HCT116 (cell line): ENCODE measurements at regions not wholly inside any gene's neighbourhood (a gene's known extent, or its start where the extent isn't known, plus 50 kb on each side); places are given as distances from the start of the nearest gene placed in this dataset.

Source experiments
- ATAC-seq: fragments of 200-7000 bp; cut with Tn5 transposase; 2 replicates; pipeline ENCODE4 v1.9.1; 2020; ENCODE audit warnings: mild to moderate bottlenecking, moderate library complexity
- BruUV-seq: library from RNA; stranded (reverse); fragments of 400-500 nt; replicated peaks from 2 replicates; lab custom pipeline; 2021; lab: Mats Ljungman, UMichigan
- CTCF ChIA-PET: fragments of 300-600 bp; sonication (Branson Sonifier 250); formaldehyde crosslinking; loops from one replicate; lab custom pipeline; 2021; ENCODE audit warnings: antibody characterized with exemption; lab: Charles Lee
- POLR2A ChIA-PET: fragments of 300-600, 350-600 bp; sonication (Branson Sonifier 250); formaldehyde crosslinking; loops from one replicate; lab custom pipeline; 2021; ENCODE audit warnings: antibody characterized with exemption; lab: Charles Lee
- RAD21 ChIA-PET, 2 experiments: fragments of 300-600 bp; sonication (Branson Sonifier 250); formaldehyde crosslinking; loops; one replicate each; lab custom pipeline; 2023; ENCODE audit warnings: low total read pairs in 2 of 2; ENCODE audit not compliant: uncharacterized antibody in 2 of 2, unreplicated experiment in 2 of 2, low non-redundant PET in 1 of 2; lab: Charles Lee
- DNase-seq: peaks from one replicate; pipeline ENCODE4 v3.0.0-alpha.2; 2010; ENCODE audit warnings: low read depth, low spot score
- H2AFZ ChIP-seq: fragments of 200-600 bp; shearing (Covaris generic), sonication (generic); 2 replicates; pipeline ENCODE4 v1.6.1; 2017; ENCODE audit warnings: low read depth, mixed run types, mixed read lengths, antibody characterized with exemption, low read length; ENCODE audit not compliant: poor library complexity, severe bottlenecking
- H3K27ac ChIP-seq: 2 replicates; pipeline ENCODE4 v1.5.1; 2012; ENCODE audit warnings: low read depth, low read length
- H3K27me3 ChIP-seq: fragments of 200-600 bp; sonication (generic); 2 replicates; pipeline ENCODE4 v1.6.1; 2016; ENCODE audit warnings: mixed run types, low read length, mixed read lengths; ENCODE audit not compliant: insufficient read depth
- H3K36me3 ChIP-seq, 2 experiments: fragments of 200-500 bp in 1 of 2; fragments of 200-600 bp in 1 of 2; sonication (Bioruptor generic) in 1 of 2; sonication (generic) in 1 of 2; 2 replicates each; pipeline versions ENCODE4 v1.5.1 to v1.6.1; 2014 to 2016; ENCODE audit warnings: low read length in 2 of 2, inconsistent platforms in 1 of 2, mixed read lengths in 1 of 2, mixed run types in 1 of 2; ENCODE audit not compliant: insufficient read depth in 2 of 2, control insufficient read depth in 1 of 2
- H3K4me1 ChIP-seq, 2 experiments: fragments of 200-600 bp in 1 of 2; sonication (generic) in 1 of 2; 2 replicates each; pipeline versions ENCODE4 v1.5.1 to v1.6.1; 2012 to 2017; ENCODE audit warnings: low read length in 2 of 2, inconsistent platforms in 1 of 2, mild to moderate bottlenecking in 1 of 2, mixed read lengths in 1 of 2, mixed run types in 1 of 2, moderate library complexity in 1 of 2; ENCODE audit not compliant: insufficient read depth in 2 of 2, control insufficient read depth in 1 of 2
- H3K4me2 ChIP-seq: fragments of 200-600 bp; sonication (generic); 2 replicates; pipeline ENCODE4 v1.6.1; 2017; ENCODE audit warnings: mixed run types, low read length, mixed read lengths
- H3K4me3 ChIP-seq, 2 experiments: fragments of 200-600 bp in 1 of 2; sonication (generic) in 1 of 2; replicated peaks in 1 of 2; 2 replicates each; pipeline ENCODE4 v1.5.1; 2011 to 2016; ENCODE audit warnings: low read length in 2 of 2, control low read depth in 1 of 2, low read depth in 1 of 2, mild to moderate bottlenecking in 1 of 2, mixed read lengths in 1 of 2, mixed run types in 1 of 2
- H3K79me2 ChIP-seq: fragments of 200-600 bp; sonication (generic); 2 replicates; pipeline ENCODE4 v1.6.1; 2017; ENCODE audit warnings: mild to moderate bottlenecking, mixed run types, low read length, moderate library complexity, mixed read lengths; ENCODE audit not compliant: insufficient read depth
- H3K9ac ChIP-seq: fragments of 200-600 bp; sonication (generic); 2 replicates; pipeline ENCODE4 v1.6.1; 2016; ENCODE audit warnings: low read length, mixed read lengths
- H3K9me2 ChIP-seq: fragments of 200-600 bp; sonication (generic), shearing (Covaris generic); 2 replicates; pipeline ENCODE4 v1.6.1; 2017; ENCODE audit warnings: mixed run types, mild to moderate bottlenecking, moderate library complexity; ENCODE audit not compliant: insufficient read depth
- H3K9me3 ChIP-seq, 2 experiments: fragments of 200-500 bp in 1 of 2; fragments of 200-600 bp in 1 of 2; sonication (Bioruptor generic) in 1 of 2; sonication (generic) in 1 of 2; 2 replicates each; pipeline ENCODE4 v1.6.1; 2014 to 2017; ENCODE audit warnings: low read length in 2 of 2, mixed read lengths in 2 of 2, inconsistent platforms in 1 of 2, low read depth in 1 of 2, mild to moderate bottlenecking in 1 of 2, mixed run types in 1 of 2, moderate library complexity in 1 of 2; ENCODE audit not compliant: control insufficient read depth in 1 of 2, insufficient read depth in 1 of 2
- H4K20me1 ChIP-seq: fragments of 200-600 bp; sonication (generic), shearing (Covaris generic); 2 replicates; pipeline ENCODE4 v1.6.1; 2017; ENCODE audit warnings: mixed run types, mild to moderate bottlenecking, moderate library complexity; ENCODE audit not compliant: insufficient read depth
- CBX3 ChIP-seq: IDR thresholded peaks from 2 replicates; pipeline ENCODE4 v1.6.1; 2012; ENCODE audit warnings: low read depth
- CEBPB ChIP-seq: IDR thresholded peaks from 2 replicates; pipeline ENCODE4 v1.6.1; 2012; ENCODE audit warnings: low read depth
- CTCF ChIP-seq, 3 experiments: fragments of 200-600 bp in 1 of 3; sonication (generic) in 1 of 3; IDR thresholded peaks in 2 of 3; conservative IDR thresholded peaks in 1 of 3; 2 replicates each; pipeline ENCODE4 v1.5.1; 2012 to 2017; ENCODE audit warnings: low read depth in 2 of 3, low read length in 2 of 3, antibody characterized with exemption in 1 of 3, borderline replicate concordance in 1 of 3, control low read depth in 1 of 3, mild to moderate bottlenecking in 1 of 3, mixed read lengths in 1 of 3, mixed run types in 1 of 3, moderate library complexity in 1 of 3; ENCODE audit not compliant: insufficient read depth in 1 of 3
- EZH2 ChIP-seq: fragments of 200-600 bp; sonication (generic); IDR thresholded peaks from 2 replicates; pipeline ENCODE4 v1.6.1; 2017; ENCODE audit warnings: antibody characterized with exemption, mixed run types
- JUND ChIP-seq: IDR thresholded peaks from 2 replicates; pipeline ENCODE4 v1.6.1; 2012
- POLR2A ChIP-seq: IDR thresholded peaks from 2 replicates; pipeline ENCODE4 v1.7.0; 2011; ENCODE audit warnings: borderline replicate concordance; ENCODE audit not compliant: insufficient read depth, insufficient read length; ENCODE audit errors: extremely low read depth
- POLR2AphosphoS5 ChIP-seq: IDR thresholded peaks from 2 replicates; pipeline ENCODE4 v1.6.1; 2011; ENCODE audit warnings: mild to moderate bottlenecking, low read depth, low read length, moderate library complexity
- SIN3A ChIP-seq: IDR thresholded peaks from 2 replicates; pipeline ENCODE4 v1.6.1; 2012; ENCODE audit warnings: low read depth
- SP1 ChIP-seq: IDR thresholded peaks from 2 replicates; pipeline ENCODE4 v1.6.1; 2012; ENCODE audit warnings: low read depth
- YY1 ChIP-seq: IDR thresholded peaks from 2 replicates; pipeline ENCODE4 v1.6.1; 2011; ENCODE audit warnings: low read length, low read depth, moderate library complexity, mild to moderate bottlenecking; ENCODE audit not compliant: insufficient replicate concordance; ENCODE audit errors: extremely low read depth
- ZBTB33 ChIP-seq: IDR thresholded peaks from 2 replicates; pipeline ENCODE4 v1.6.1; 2011; ENCODE audit warnings: mild to moderate bottlenecking, low read length, moderate library complexity; ENCODE audit not compliant: insufficient replicate concordance; ENCODE audit errors: extremely low read depth
- ZNF274 ChIP-seq: fragments of 200-500 bp; sonication (Bioruptor generic); IDR thresholded peaks from 2 replicates; pipeline ENCODE4 v1.6.1; 2014; ENCODE audit warnings: mild to moderate bottlenecking, low read depth, low read length, inconsistent platforms
- intact Hi-C: fragments of 100-400 bp; cut with micrococcal nuclease; formaldehyde crosslinking; loops from 2 replicates; pipeline ENCODE4 v1.10.0; 2022

- Histone ChIP-seq H3K4me1 (no peaks in the 10 kb centered on the region), H2AFZ (no peak overlapping the region), H3K4me3 (no peak overlapping the region), H3K27ac (no peak overlapping the region), H3K4me2 (no peak overlapping the region), H4K20me1 (no peaks in the 10 kb centered on the region), H3K79me2 (no peaks in the 10 kb centered on the region), H3K9me3 (peaks cover 3 to 19% of the 10 kb centered on the region in 2 experiments; a peak in 3 of 4 replicates), H3K9me2 (no peaks in the 10 kb centered on the region), H3K9ac (no peak overlapping the region), H3K36me3 (no peaks in the 10 kb centered on the region), H3K27me3 (no peaks in the 10 kb centered on the region)
- BruUV-seq, result no TSS peak
- ChIA-PET POLR2A (no interaction called here), CTCF (no interaction called here), RAD21 (no interaction called here)
- intact Hi-C loops, result no loop called here
- TF ChIP-seq SP1 (no peak), EZH2 (no peak), YY1 (no peak), CEBPB (no peak), ZBTB33 (no peak), ZNF274 (no peak), CTCF (IDR thresholded peaks at IDR 0.05 in 2 of 3, conservative IDR thresholded peaks at IDR 0.05 in 1 of 3; ENCODE audit: borderline replicate concordance in 1 of 3, insufficient read depth in 1 of 3, low read depth in 2 of 3, low read length in 2 of 3) (no peak), POLR2AphosphoS5 (no peak), JUND (no peak), POLR2A (no peak), SIN3A (no peak), CBX3 (no peak)
- no peak for ATAC-seq
- no peak for DNase-seq
Measured at GRCh38 chr12:126404293-126404881, 1339.2 kb downstream of the AACS start.
